SKM-1 treated with dmso at 0.1 percent for 144 hours (cell line): ENCODE measurements at regions not wholly inside any gene's neighbourhood (a gene's known extent, or its start where the extent isn't known, plus 50 kb on each side); places are given as distances from the start of the nearest gene placed in this dataset.

ENCODE experiments used
- DNase-seq: peaks from one replicate; lab custom pipeline; 2025; ENCODE audit not compliant: unreplicated experiment; lab: John Stamatoyannopoulos, UW

DNA sequence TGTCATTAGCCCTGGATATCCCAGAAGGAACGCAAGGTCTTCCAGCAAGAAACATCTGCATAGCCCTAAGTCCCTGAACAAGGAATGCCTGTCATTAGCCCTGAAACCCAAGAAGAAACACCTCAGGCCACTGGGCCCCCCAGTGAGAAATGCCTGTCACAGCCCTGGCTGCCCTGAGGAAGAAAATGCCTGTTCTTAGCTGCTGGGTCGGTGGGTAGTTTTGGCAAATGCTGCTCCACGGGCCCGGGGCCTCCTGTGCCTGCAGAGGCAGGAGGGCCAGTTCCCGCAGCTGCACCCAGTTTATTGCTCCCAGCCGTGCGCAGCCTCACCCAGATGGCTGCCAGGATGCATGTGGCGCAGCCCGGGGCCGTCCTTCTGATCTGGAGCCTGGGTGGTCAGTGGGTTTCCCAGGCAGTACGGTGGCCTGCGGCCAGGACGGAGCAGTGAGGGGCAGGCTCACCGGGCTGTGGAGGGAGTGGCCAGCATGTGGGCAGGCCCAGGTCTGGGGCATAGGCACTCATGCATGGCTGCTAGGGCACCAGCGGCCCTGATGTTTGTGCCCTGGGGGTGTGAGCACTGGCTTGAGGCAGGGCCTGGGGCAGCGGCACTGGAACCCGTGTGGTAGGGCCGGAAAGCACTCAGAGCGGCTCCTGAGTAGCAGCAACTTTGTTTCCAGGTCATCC, 219.0 kb downstream of the ERMARD start:
- DNase-seq, result no peak

DNA sequence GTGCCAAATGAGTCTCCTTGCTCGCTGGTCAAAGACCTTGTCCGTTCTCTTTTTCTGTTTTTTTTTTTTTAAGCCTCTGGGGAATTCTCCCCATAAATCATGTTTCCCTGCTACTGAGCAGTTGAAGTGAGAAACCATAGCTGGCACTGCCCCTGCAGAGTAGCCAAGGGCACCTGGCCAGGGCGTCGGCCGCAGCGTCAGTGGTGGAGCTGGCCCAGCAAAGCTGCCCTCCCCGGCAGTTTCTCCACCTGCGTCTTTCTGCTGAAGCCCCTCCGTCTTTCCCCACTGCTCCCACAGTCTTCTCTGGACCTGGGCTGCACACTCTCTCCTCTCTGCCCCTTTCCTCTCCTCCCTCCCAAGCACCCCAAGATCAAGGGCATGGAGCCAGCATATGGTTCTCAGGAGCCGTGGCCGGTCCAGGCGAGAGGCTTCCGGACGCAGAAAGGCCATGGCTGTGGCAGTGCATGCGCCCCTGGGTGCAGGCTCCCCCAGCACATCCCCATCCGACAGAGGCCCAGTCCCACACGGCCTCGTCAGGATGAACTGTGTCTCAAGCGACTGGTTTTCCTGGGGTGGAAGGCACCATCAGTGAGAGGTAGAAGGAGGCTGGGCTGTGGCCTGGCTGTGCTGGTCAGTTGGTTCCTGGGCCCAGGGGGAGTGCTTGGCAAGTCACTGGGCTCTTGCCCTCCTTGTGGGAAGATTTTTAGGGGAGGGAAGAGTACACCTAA, 218.1 kb downstream of the ERMARD start:
- DNase-seq, result no peak

DNA sequence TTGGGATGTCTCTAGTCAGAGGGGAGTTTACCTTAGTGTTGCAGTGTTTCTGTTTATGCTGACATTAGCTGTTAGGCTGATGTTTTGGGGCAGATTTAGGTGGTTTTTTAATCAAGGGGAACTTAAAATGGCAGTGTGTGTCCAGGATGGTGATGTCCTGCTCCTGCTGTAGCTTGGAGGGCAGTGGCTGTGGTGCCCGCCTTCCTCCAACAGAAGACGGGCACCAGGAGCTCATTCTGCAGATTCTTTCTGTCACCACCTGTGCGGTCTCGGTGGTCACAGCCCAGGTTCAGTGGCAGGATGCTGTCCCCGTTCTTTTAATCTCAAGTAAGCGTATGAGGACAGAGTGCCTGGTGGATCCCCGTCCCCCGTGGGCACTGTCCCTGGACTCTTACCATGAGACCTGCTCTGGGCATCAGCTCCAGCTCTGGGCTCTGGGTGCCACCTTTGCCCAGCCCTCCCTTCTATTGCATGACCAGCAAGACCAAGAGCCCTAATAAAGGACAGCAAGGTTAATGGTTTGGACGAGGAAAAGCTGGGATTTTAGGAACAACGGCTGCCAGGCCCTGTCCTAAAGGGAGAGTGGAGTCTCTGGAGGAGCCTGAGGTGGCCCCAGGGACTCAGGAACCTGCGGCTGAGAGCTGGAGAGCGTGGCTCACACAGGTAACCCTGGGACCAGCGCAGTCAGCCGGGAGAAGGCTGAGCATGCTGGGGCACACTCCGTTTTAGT, 217.3 kb downstream of the ERMARD start:
- DNase-seq, result no peak

DNA sequence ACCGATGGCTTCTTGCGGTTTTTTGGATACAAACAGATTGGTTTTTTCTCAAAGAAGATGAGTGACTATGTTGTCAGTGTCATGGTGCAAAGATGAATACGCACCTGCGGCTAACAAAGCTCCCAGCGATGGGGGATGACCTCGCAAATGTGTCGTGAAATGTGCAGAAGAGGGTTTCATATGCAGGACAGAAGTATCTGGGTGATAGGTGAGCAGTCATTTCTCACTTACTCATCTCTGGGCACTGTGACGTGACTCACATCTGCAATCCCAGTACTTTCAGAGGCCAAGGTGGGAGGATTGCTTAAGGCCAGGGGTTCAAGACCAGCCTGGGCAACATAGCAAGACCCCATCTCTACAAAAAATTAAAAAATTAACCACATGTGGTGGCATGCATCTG, 216.3 kb downstream of the ERMARD start:
- DNase-seq, result no peak

DNA sequence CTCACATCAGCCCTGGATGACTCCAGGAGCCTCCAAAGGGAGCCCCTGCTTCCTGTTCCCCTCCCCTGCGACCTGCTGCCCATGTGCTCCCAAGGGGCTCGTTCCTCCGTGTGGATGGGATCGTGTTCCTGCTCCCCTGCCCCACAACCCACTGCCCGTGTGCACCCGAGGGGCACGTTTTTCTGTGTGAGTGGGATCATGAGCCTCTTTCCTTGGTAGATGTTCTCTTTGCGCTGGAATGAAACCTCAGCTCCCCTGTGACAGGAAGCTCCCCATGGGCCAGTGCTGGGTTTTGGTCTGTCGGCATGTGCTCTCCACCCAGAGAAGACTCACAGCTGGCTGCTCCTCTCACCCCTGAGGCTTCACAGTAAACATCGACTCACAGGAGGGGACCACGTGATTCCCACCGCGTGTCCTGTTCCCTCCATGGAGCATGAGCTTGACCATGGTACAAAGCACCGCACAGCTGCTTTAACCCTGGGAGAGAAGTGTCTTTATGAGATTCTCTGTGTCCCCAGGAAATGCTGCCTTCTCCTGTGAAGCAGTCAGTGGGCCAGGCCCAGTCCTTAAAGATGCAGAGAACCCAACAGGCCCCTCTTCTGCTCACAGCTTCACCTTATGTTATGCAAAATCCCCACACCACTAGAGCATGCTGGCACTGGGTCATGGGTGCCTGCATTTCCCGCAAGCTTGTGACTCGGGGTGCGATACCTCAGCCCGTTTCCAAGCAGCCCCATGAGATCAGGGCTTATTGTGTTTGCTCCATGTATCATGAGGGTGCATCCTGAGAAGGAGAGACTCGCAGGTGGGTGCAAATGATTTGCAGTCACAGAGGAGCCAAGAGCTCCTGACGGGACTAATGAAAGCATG, 215.1 kb downstream of the ERMARD start:
- no peak for DNase-seq

DNA sequence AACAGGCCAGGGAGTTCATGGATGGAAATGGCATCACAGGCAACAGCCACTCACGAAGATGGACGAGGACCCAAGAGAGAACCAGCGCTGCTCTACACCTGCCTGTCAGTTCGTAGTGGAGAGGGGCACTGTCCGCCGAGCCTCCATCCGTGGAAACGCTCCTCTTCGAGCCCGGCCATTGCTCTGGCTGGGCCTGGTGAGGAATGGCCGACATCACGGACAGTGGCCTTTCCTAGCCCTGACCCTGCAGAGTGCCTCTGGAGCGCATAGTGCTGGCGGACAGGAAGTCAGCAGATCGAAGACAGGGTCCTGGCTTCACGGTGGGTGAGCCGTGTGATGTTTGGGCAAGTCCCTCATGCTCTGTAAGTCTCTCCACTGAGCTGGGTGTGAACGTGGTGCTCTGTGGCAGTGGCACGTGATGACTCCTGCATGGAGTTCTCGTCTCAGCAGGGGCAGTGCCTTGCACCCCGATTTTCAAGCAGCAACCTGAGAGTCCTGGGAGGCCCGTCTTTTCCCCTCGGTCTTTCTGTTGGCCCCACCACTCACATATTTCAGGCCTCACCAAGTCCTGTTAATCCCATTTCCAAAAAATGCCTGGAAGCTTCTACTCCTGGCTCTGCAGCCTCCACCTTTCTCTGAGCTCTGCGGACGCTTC, 214.4 kb downstream of the ERMARD start:
- no peak for DNase-seq

DNA sequence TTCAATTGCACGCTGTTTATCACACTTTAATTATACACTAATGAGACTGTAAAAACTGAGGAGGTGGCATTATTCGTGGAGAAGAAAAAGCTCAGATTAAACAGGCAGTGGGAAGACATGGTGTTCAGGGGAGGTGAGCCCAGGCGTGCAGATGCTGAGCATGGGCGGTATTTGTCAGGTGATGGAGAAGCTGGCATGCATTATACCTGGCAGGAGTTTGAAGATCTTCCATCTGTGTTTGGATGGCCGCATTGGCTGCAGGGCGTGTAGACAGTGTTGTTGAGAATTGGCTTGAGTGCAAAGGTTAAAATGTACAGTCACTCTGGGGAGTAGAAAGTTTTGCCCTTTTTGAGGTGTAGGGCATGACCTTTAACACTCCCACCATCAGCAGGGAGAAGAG, 213.8 kb downstream of the ERMARD start:
- no peak for DNase-seq

DNA sequence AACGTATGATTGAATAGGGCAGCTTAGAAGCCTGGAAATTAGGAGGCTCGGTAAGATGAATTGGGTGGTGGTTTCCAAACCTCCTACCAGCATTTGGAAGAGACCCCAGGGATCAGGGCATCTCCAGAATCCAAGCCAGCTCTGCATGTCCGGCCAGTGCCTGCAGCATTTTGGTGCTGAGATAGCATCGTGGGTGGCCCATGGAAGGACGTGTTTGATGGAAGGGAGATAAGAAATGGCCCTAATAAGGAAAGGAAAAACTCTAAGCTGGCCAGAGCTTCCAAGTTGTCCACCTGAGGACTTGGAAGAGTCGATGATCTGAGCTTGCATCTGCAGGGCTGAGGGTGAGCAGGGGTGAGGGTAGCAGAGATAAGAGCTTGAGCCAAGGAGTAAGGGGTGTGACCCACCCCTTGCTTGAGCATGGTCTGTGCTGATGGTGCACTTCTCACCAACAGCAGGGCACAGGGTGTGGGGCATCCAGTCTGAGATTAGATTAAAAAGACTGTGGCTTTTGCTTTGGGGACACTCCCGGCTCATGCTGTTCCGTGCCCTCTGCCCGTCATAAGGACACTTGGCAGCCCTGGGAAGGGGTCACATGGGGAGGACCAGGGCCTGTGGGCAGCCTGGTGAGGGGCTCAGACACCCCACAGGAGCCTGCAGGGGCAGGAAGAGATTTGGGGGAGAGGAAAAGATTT, 213.2 kb downstream of the ERMARD start:
- no peak for DNase-seq

DNA sequence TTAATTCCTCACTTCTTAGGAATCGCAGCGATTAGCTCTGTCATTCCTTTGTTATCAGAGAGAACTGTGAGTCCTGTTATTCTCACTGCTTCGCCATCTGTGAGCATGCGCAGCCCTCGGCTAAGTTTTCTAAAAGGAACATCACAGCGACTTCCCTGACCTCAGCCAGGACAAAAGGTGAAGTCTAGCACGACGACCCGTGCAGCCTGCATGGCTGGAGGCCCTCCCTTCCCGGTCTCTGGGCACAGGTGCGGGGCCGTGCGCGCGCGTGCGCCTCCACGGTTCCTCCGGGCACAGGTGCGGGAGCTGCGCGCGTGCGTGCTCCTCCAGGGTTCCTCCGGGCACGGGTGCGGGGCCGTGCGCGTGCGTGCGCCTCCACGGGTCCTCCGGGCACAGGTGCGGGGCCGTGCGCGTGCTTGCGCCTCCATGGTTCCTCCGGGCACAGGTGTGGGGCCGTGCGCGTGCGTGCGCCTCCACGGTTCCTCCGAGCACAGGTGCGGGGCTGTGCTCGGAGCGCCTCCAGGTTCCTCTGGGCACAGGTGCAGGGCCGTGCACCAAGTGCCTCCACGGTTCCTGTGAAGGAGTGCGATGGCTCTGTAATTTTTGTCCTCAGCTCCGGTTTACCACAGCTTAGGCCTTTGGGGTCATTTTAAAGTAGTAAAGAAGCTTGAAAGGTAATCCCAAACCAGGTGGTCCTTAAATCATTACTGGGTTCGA, 212.3 kb downstream of the ERMARD start:
- no peak for DNase-seq

DNA sequence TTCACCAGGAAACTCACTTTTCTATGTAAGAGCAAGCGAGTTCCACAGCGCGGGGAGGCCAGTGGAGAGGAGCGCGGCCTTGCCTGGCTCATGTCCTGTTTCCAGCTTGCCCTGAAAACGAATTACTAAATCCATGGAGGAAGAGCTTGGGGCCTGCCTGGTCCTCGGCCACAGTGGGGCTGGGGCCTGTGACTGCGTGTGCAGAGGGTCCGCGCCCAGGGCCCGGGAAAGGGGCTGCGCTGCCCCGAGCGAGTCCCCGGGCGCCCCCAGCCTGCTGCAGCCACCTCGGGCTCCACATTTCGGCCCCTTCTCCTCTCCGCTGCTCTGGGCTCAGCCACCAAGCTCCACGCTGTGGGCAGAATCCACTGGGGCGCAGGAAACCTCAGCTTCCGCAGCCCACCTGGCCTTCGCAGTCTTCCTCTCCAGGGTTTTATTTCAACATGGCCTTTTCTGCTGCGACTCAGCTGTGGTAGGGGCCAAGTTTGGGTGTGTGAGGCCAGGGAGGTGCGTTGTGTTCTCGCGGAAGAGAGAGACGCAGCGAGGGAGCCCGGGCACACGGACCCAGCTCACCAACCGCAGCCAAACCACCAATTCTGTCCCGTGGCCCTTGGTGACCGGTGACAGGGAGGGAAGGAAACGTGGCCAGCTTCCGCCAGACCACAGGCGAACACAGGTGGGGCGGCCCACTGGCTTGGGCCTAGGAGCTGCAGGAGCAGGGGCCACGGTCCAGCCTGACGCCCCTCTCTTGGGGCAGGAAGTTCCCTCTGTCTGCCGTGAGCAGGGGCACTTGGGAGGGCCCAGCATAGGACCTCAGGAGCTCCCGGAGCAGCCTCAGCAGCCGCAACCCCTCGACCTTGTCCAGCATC, 211.4 kb downstream of the ERMARD start:
- DNase-seq, result no peak

DNA sequence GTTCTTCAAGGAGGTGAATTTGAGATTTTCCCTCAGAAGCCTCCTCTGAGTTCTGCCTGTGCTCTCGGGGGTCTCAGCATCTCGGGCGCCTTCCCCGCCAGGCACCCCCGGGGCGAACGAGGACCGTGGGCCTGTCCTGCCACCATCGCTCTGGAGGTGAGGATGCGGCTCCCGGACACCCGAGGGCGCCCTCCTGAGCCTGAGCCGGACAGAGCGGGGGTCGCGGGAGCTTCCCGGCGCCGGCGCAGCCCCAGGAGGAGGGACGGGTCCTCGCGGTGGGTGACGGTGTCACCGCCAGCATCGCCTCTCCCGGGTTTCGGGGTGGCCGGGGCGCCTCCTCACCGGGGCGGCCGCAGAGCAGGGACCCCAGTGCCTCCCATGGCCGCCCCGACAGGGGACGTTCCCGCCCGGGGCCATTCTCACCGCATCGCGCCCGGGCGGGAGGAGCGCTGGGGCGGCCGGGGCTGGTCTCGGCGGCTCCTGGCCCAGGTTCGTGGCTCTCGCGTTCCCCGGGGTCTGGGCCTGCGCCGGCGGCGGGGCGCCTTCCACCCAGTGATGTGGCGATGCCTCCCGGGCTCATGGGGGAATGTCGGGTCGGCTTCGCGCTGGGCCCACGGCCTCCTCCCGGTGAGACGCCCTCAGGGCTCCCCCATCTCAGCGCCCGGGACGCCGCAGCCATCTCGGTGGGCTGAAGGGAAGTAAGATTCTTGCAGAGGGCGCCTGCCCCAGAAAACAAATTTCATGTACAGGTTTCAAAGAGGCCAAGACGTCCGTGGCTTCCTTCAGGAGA, 210.5 kb downstream of the ERMARD start:
- DNase-seq, result no peak

DNA sequence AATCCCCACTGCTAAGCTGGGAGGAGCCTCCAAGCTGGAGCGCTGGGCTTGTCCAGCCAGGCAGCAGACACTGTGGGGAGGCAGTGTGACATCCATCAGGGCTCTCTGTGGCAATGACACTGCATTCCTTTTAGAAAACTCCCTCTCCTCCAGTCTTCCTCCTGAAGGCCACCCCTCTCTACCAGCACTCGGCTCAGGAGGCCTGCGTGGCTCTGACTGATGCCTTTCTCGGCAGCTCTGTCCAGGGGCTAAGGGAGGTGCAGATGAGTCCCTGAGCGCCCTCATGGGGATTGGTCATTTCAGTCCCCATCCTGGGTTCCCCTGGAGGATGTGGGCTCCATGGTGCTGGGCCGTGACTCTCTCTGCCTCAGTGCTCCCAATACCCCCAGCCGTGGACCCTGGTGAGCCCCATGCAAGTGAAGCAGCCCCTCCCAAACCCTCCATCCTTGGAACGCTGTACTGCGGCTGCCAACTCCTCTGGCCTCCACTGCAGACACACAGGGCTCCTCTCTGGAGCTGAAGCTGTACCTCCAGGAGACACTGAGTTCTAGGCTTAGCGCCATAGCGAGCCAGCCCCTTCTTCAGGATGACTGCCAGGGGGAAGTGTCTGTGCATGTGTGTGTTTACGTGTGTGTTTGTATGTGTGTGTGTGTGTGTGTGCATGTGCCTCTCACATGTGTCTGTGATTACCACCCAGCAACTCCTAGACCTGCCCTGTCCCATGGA, 209.6 kb downstream of the ERMARD start:
- DNase-seq, result no peak

DNA sequence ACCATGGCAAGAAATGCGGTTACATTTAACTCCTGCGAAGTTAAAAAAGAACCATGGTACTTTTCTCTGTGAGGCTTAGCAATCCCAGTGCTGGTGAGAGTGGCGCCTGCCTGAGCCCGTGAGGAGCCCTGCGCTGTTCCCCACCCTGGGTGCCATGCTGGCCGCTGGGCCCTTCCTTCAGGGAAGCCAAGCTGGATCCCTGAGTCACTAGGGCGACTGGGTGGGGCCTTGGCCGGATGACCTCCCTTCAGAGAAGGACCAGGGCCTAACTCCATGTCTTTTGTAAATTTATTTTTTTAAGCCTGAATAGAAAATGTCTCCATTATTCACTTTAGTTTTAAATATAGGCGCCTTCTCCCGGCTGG, 209.1 kb downstream of the ERMARD start:
- DNase-seq, result no peak

DNA sequence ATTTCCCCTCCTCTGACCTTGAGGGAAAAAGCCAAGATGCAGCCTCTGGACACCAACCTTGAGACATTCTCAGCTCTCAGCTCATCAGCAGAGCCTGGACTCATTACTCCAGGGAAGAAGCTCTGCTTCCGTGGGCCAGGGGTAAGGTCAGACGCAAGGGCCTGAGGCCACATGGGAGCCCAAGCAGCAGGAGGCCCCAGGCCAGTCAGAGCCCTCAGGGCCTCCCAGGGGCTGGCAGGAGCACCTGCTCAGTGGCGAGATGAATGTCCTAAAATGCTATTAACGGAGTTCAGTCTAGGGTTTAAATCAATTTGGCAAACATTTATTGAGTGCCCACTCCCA, 208.6 kb downstream of the ERMARD start:
- DNase-seq, result no peak

DNA sequence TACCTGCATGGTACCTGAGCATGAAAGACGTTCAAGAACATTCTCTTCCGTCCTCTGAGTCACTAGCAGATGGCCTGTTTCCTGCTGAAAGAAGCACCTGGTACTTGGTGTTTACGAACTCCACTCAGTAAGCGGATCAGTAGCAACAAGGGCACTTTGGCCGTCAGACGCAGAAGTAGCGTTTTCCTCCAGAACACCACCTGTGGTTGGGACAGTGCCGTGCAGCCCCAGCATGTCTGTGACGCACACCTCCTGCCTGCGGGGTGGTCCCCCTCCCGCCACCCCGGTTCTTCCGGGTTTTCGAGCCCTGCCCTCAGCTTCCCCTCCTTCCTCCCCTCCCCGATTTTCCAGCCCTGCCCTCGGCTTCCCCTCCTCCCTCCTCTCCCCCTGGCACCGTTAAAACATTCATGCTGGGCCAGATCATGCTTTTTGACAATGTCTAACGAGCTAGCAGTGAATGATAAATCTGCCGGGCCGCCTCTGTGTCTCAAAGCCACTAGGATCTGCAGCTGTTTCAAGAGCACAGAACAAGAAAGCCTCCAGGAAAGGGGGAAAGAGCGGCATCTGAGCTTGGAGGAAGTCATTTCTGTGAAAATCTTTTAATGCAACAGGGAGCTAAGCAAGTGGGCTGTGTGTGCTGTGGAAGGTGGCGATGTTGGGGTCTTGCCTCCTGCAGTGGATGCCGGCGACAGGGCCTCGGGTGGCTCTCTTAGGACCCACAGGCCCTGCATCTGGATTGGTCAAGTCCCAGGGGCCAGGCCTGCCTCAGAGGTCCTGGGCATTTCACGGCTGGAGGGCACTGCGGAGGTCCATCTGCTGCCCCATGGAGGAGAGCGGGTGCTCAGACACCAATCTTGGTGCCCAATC, 207.9 kb downstream of the ERMARD start:
- DNase-seq, result no peak

DNA sequence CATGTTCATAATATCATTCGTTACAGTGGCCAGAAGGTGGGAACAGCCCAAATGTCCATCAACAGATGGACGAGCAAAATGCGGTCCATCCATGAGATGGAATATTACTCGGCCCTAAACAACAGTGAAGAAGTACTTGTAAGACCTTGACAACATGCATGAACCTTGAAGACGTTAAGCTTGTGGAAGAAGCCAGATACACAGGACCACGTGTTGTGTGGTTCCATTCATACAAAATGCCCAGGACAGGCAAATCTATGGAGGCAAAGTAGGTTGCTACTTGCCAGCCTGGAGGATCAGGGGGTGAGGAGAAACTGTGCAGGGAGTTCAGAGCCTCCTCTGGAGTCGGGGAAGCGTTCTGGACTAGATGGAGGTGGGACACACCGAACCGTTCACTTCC, 207.1 kb downstream of the ERMARD start:
- DNase-seq, result no peak
